ENCODE measurements at regions not wholly inside any gene's neighbourhood (a gene's known extent, or its start where the extent isn't known, plus 50 kb on each side); places are given as distances from the start of the nearest gene placed in this dataset.
"Not testable (repeated sequence)": the region's sequence is repeated elsewhere in the genome, so short reads cannot be mapped to it uniquely, and the experiment has no call there.

GRCh38 chr7:152905949-152906348 lies 146.4 kb downstream of the ACTR3B start:
- DNase-seq, result no peak

GRCh38 chr7:152907042-152907761 lies 147.7 kb downstream of the ACTR3B start:
- DNase-seq, result no peak

GRCh38 chr7:152909280-152909679 lies 149.7 kb downstream of the ACTR3B start:
- DNase-seq, result no peak

- DNase-seq, result no peak
Observed at GRCh38 chr7:152909683-152910544, 150.4 kb downstream of the ACTR3B start.

GRCh38 chr7:152910545-152911225 lies 151.1 kb downstream of the ACTR3B start:
- no peak for DNase-seq

- no peak for DNase-seq
Observed at GRCh38 chr7:152911226-152911560, 151.6 kb downstream of the ACTR3B start.

GRCh38 chr7:152911922-152912321 lies 152.4 kb downstream of the ACTR3B start:
- DNase-seq, result no peak

- no peak for DNase-seq
Observed at GRCh38 chr7:152912511-152912910, 153.0 kb downstream of the ACTR3B start.

- DNase-seq, result no peak
Observed at GRCh38 chr7:152913492-152913891, 153.9 kb downstream of the ACTR3B start.

- DNase-seq, result no peak
Observed at GRCh38 chr7:152914014-152914844, 154.7 kb downstream of the ACTR3B start.

GRCh38 chr7:152914845-152915102 lies 155.2 kb downstream of the ACTR3B start:
- not testable (repeated sequence) for DNase-seq

- DNase-seq, result no peak
Observed at GRCh38 chr7:152922318-152923081, 162.9 kb downstream of the ACTR3B start.

GRCh38 chr7:152923711-152924110 lies 164.2 kb downstream of the ACTR3B start:
- no peak for DNase-seq

- DNase-seq, result no peak
Observed at GRCh38 chr7:152924238-152924637, 164.7 kb downstream of the ACTR3B start.

GRCh38 chr7:152924826-152925411 lies 165.4 kb downstream of the ACTR3B start:
- DNase-seq, result no peak

GRCh38 chr7:152925412-152926147 lies 166.0 kb downstream of the ACTR3B start:
- DNase-seq, result no peak

GRCh38 chr7:152931633-152932032 lies 172.1 kb downstream of the ACTR3B start:
- no peak for DNase-seq

GRCh38 chr7:152937282-152937681 lies 177.7 kb downstream of the ACTR3B start:
- no peak for DNase-seq

GRCh38 chr7:152946616-152947015 lies 187.1 kb downstream of the ACTR3B start:
- DNase-seq, result not testable (repeated sequence)

- no peak for DNase-seq
Observed at GRCh38 chr7:152947686-152948085, 188.1 kb downstream of the ACTR3B start.

Data from left kidney (tissue), 1 donor.